Small intestine (tissue), 7 donors: ENCODE measurements at regions not wholly inside any gene's neighbourhood (a gene's known extent, or its start where the extent isn't known, plus 50 kb on each side); places are given as distances from the start of the nearest gene placed in this dataset.
"Not testable (repeated sequence)": the region's sequence is repeated elsewhere in the genome, so short reads cannot be mapped to it uniquely, and the experiment has no call there.

Experiments used
- DNase-seq, 2 donors: peaks; one replicate each; pipeline versions ENCODE4 v3.0.0 to v3.0.0-alpha.2; 2013
- FAIRE-seq: peaks from 2 replicates; lab custom pipeline; 2012; peaks lifted over from hg19 to GRCh38; lab: Jason Lieb, UNC
- H3K27ac ChIP-seq, 3 donors: one replicate each; pipeline ENCODE4 v1.5.1; 2013; ENCODE audit warnings: low read length in 2 of 3, mild to moderate bottlenecking in 2 of 3, control low read depth in 1 of 3, inconsistent platforms in 1 of 3, low read depth in 1 of 3, moderate library complexity in 1 of 3
- H3K27me3 ChIP-seq, 3 donors: one replicate each; pipeline ENCODE4 v1.6.1; 2013; ENCODE audit warnings: low read length in 3 of 3, inconsistent platforms in 1 of 3; ENCODE audit not compliant: control insufficient read depth in 3 of 3, insufficient read depth in 3 of 3
- H3K36me3 ChIP-seq, 3 donors: one replicate each; pipeline ENCODE4 v1.6.1; 2013; ENCODE audit warnings: low read length in 3 of 3, inconsistent platforms in 1 of 3, low read depth in 1 of 3, mild to moderate bottlenecking in 1 of 3, moderate library complexity in 1 of 3; ENCODE audit not compliant: control insufficient read depth in 3 of 3, insufficient read depth in 2 of 3
- H3K4me1 ChIP-seq, 3 donors: one replicate each; pipeline ENCODE4 v1.6.1; 2013; ENCODE audit warnings: low read length in 2 of 3, inconsistent platforms in 1 of 3, low read depth in 1 of 3, mild to moderate bottlenecking in 1 of 3, moderate library complexity in 1 of 3; ENCODE audit not compliant: control insufficient read depth in 3 of 3, insufficient read depth in 2 of 3
- H3K4me3 ChIP-seq, 3 donors: one replicate each; pipeline ENCODE4 v1.5.1; 2013; ENCODE audit warnings: low read length in 3 of 3, control low read depth in 1 of 3, inconsistent platforms in 1 of 3, low read depth in 1 of 3, mild to moderate bottlenecking in 1 of 3, moderate library complexity in 1 of 3
- H3K9me3 ChIP-seq, 2 donors: one replicate each; pipeline ENCODE4 v1.6.1; 2013; ENCODE audit warnings: low read depth in 1 of 2, low read length in 1 of 2; ENCODE audit not compliant: control insufficient read depth in 2 of 2, insufficient read depth in 1 of 2
- WGBS, 3 donors: extraction: QIAGEN DNeasy Blood & Tissue Kit; methylation state at CpG; one replicate each; pipeline ENCODE4 v1.1.7; 2013; 5-methylcytosine and 5-hydroxymethylcytosine counted together
- donor health status: healthy with polysubstance abuse.
- donor health status: control.
- donor health status: control.
- donor health status: Bipolar disorder and iron deficiency.
- donor health status: healthy.

GRCh38 chr10:45135443-45136198 is 134.9 kb downstream of the ZNF22 start:
- WGBS, 3 donors: 55 to 68% (median 62%) methylated on average over 12 of the region's 12 CpGs
- H3K4me3 ChIP-seq: no peak overlapping the region
- no peaks in the 10 kb centered on the region for H3K4me1 ChIP-seq
- FAIRE-seq (no peak), DNase-seq (no peak)
- no peaks in the 10 kb centered on the region for H3K27me3 ChIP-seq
- H3K36me3 ChIP-seq: no peaks in the 10 kb centered on the region
- H3K27ac ChIP-seq: no peak overlapping the region
- H3K9me3 ChIP-seq: no peaks in the 10 kb centered on the region

- no peak for DNase-seq
- Histone ChIP-seq H3K27ac (no peak overlapping the region), H3K9me3 (no peaks in the 10 kb centered on the region), H3K4me3 (no peak overlapping the region), H3K27me3 (no peaks in the 10 kb centered on the region), H3K4me1 (no peaks in the 10 kb centered on the region), H3K36me3 (no peaks in the 10 kb centered on the region)
- no peak for FAIRE-seq
- WGBS, 3 donors: 61 to 77% (median 65%) methylated on average over 8 of the region's 8 CpGs
These were observed 135.5 kb downstream of the ZNF22 start for GRCh38 chr10:45136256-45136655.

- FAIRE-seq (no peak), DNase-seq (no peak)
- H3K36me3 ChIP-seq: no peaks in the 10 kb centered on the region
- H3K4me3 ChIP-seq: no peak overlapping the region
- WGBS, 3 donors: 81 to 88% (median 87%) methylated on average over 3 of the region's 3 CpGs
- no peaks in the 10 kb centered on the region for H3K4me1 ChIP-seq
- H3K9me3 ChIP-seq: no peaks in the 10 kb centered on the region
- H3K27me3 ChIP-seq: no peaks in the 10 kb centered on the region
- no peak overlapping the region for H3K27ac ChIP-seq
These were observed 143.8 kb downstream of the ZNF22 start for GRCh38 chr10:45144326-45145070.

- not testable (repeated sequence) for H3K27ac ChIP-seq, H3K27me3 ChIP-seq, FAIRE-seq
These were observed 144.4 kb downstream of the ZNF22 start for GRCh38 chr10:45145143-45145542.

GRCh38 chr10:45147000-45147399 is 146.3 kb downstream of the ZNF22 start:
- 48 to 57% (median 53%) methylated on average over 3 of the region's 3 CpGs for WGBS, 3 donors
- H3K9me3 ChIP-seq: no peaks in the 10 kb centered on the region

More at GRCh38 chr10:45145143-45145542, 144.4 kb downstream of the ZNF22 start:
- H3K9me3 ChIP-seq, H3K4me3 ChIP-seq, H3K36me3 ChIP-seq, DNase-seq, H3K4me1 ChIP-seq: not testable (repeated sequence)
- WGBS, 3 donors: 38 to 63% (median 58%) methylated on average over 1 of the region's 1 CpG

GRCh38 chr10:45150997-45151396 is 150.3 kb downstream of the ZNF22 start:
- H3K27me3 ChIP-seq: no peaks in the 10 kb centered on the region
- H3K27ac ChIP-seq: no peak overlapping the region
- FAIRE-seq: no peak
- no peaks in the 10 kb centered on the region for H3K4me1 ChIP-seq
- no peaks in the 10 kb centered on the region for H3K36me3 ChIP-seq
- H3K9me3 ChIP-seq: no peaks in the 10 kb centered on the region
- no peak for DNase-seq
- 86 to 92% (median 89%) methylated on average over 8 to 9 of the region's 9 CpGs for WGBS, 3 donors
- no peak overlapping the region for H3K4me3 ChIP-seq

More at GRCh38 chr10:45147000-45147399, 146.3 kb downstream of the ZNF22 start:
- no peaks in the 10 kb centered on the region for H3K36me3 ChIP-seq
- no peak for DNase-seq
- no peak overlapping the region for H3K27ac ChIP-seq
- no peak for FAIRE-seq
- H3K27me3 ChIP-seq: no peaks in the 10 kb centered on the region
- no peak overlapping the region for H3K4me3 ChIP-seq
- H3K4me1 ChIP-seq: no peaks in the 10 kb centered on the region

- Histone ChIP-seq H3K27ac (no peak overlapping the region), H3K27me3 (no peaks in the 10 kb centered on the region), H3K36me3 (no peaks in the 10 kb centered on the region), H3K4me1 (no peaks in the 10 kb centered on the region), H3K9me3 (no peaks in the 10 kb centered on the region), H3K4me3 (no peak overlapping the region)
- DNase-seq (no peak), FAIRE-seq (no peak)
- 82 to 91% (median 85%) methylated on average over 18 of the region's 18 CpGs for WGBS, 3 donors
These were observed 150.9 kb downstream of the ZNF22 start for GRCh38 chr10:45151467-45152214.

GRCh38 chr10:45152726-45153125 is 152.0 kb downstream of the ZNF22 start:
- H3K9me3 ChIP-seq: no peaks in the 10 kb centered on the region
- no peak for DNase-seq
- H3K4me3 ChIP-seq: no peak overlapping the region
- no peak for FAIRE-seq
- H3K4me1 ChIP-seq: no peaks in the 10 kb centered on the region
- no peak overlapping the region for H3K27ac ChIP-seq
- H3K27me3 ChIP-seq: no peaks in the 10 kb centered on the region
- 80 to 89% (median 88%) methylated on average over 3 of the region's 3 CpGs for WGBS, 3 donors
- no peaks in the 10 kb centered on the region for H3K36me3 ChIP-seq
